ENCODE measurements at regions not wholly inside any gene's neighbourhood (a gene's known extent, or its start where the extent isn't known, plus 50 kb on each side); places are given as distances from the start of the nearest gene placed in this dataset.

DNA sequence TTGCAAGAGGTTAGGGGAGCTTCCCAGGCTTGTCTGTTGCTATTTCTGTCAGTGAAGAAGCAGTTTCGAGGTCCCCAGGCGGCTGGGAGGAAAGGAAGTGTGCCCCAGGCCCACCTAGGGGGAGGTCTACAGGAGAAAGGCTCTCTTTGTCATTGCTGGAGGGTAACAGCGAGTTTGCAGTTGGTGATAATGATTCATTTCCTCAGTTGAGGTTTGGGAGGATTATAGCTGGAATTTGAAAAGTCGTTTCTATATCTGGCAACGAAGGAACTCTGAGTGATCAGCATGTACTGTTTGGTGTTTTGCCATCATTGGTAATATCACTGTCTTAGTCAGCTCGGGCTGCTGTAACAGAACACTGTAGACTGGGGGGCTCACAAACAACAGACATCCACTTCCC is 65.5 kb upstream of the UBE3A start:
- no peak for DNase-seq (ENCODE audit: low read depth)

- no peak for DNase-seq (ENCODE audit: low read depth)
Observed at GRCh38 chr15:25501828-25502446, 63.1 kb upstream of the UBE3A start.

- DNase-seq (ENCODE audit: low read depth), result no peak
Observed at GRCh38 chr15:25498835-25499234, 60.0 kb upstream of the UBE3A start.

DNA sequence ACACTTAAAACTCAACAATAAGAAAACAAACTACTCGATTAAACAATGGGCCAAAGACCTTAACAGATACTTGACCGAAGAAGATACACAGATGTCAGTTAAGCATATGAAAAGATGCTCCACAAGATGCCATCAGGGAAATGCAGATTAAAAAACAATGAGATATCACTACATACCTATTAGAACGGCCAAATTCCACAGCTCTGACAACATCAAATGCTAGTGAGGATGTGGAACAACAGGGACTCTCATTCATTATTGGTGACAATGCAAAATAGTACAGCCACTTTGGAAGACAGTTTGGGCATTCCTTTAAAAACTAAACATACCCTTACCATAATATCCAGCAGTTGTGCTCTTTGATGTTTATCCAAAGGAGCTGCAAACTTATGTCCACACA is 59.1 kb upstream of the UBE3A start:
- DNase-seq (ENCODE audit: low read depth), result no peak

GRCh38 chr15:25493823-25494526 is 55.2 kb upstream of the UBE3A start:
- no peak for DNase-seq (ENCODE audit: low read depth)

DNA sequence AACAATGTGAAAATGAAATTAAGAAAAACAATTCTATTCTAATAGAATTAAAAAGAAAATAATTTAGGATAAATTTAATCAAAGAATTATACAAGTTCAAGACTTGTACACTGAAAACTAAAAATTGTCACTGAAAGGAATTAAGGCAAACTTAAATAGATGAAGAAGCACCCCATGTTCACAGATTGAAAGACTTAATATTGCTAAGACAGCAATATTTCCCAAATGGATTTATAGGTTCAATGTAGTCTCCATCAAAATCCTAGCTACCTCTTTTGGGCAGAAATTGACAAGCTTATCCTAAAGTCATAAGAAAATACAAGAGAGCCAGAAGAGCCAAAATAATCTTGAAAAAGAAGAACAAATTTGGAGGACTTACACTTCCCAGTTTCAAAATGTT is 53.5 kb upstream of the UBE3A start:
- DNase-seq (ENCODE audit: low read depth), result no peak

All from HS-5 (cell line).